Left hindlimb (tissue), 1 donor: ENCODE measurements at regions not wholly inside any gene's neighbourhood (a gene's known extent, or its start where the extent isn't known, plus 50 kb on each side); places are given as distances from the start of the nearest gene placed in this dataset.
"Not testable (repeated sequence)": the region's sequence is repeated elsewhere in the genome, so short reads cannot be mapped to it uniquely, and the experiment has no call there.

Experiments used
- DNase-seq: peaks from one replicate; pipeline ENCODE4 v3.0.0-alpha.2; 2018

- DNase-seq: no peak
Observed at GRCh38 chr6:101015541-101015940, 134.4 kb upstream of the ASCC3 start.

- no peak for DNase-seq
Observed at GRCh38 chr6:101016163-101016562, 135.0 kb upstream of the ASCC3 start.

- DNase-seq: no peak
Observed at GRCh38 chr6:101018157-101018556, 137.0 kb upstream of the ASCC3 start.

- no peak for DNase-seq
Observed at GRCh38 chr6:101021504-101021903, 140.4 kb upstream of the ASCC3 start.

- no peak for DNase-seq
Observed at GRCh38 chr6:101042966-101043365, 161.8 kb upstream of the ASCC3 start.

GRCh38 chr6:101058296-101058695 is 177.2 kb upstream of the ASCC3 start:
- no peak for DNase-seq

- DNase-seq: no peak
Observed at GRCh38 chr6:101066481-101066880, 185.4 kb upstream of the ASCC3 start.

GRCh38 chr6:101069191-101069795 is 188.2 kb upstream of the ASCC3 start:
- DNase-seq: no peak

- no peak for DNase-seq
Observed at GRCh38 chr6:101070044-101070608, 189.0 kb upstream of the ASCC3 start.

GRCh38 chr6:101077344-101077743 is 196.2 kb upstream of the ASCC3 start:
- no peak for DNase-seq

GRCh38 chr6:101079696-101080270 is 198.7 kb upstream of the ASCC3 start:
- no peak for DNase-seq

GRCh38 chr6:101080597-101080996 is 199.5 kb upstream of the ASCC3 start:
- DNase-seq: no peak

GRCh38 chr6:101083533-101084175 is 202.5 kb upstream of the ASCC3 start:
- no peak for DNase-seq

- no peak for DNase-seq
Observed at GRCh38 chr6:101085327-101085726, 204.2 kb upstream of the ASCC3 start.

- DNase-seq: no peak
Observed at GRCh38 chr6:101086473-101086872, 205.3 kb upstream of the ASCC3 start.

GRCh38 chr6:101088594-101088993 is 207.5 kb upstream of the ASCC3 start:
- DNase-seq: no peak

GRCh38 chr6:101089640-101090039 is 208.5 kb upstream of the ASCC3 start:
- DNase-seq: no peak

GRCh38 chr6:101090281-101090680 is 209.2 kb upstream of the ASCC3 start:
- DNase-seq: no peak

GRCh38 chr6:101098605-101099004 is 217.5 kb upstream of the ASCC3 start:
- DNase-seq: not testable (repeated sequence)

- DNase-seq: no peak
Observed at GRCh38 chr6:101102702-101103101, 221.6 kb upstream of the ASCC3 start.

- no peak for DNase-seq
Observed at GRCh38 chr6:101108286-101108685, 227.2 kb upstream of the ASCC3 start.

GRCh38 chr6:101110814-101111213 is 229.7 kb upstream of the ASCC3 start:
- DNase-seq: no peak

GRCh38 chr6:101113468-101114260 is 232.5 kb upstream of the ASCC3 start:
- no peak for DNase-seq
